GM23338 (cell line): ENCODE measurements at regions not wholly inside any gene's neighbourhood (a gene's known extent, or its start where the extent isn't known, plus 50 kb on each side); places are given as distances from the start of the nearest gene placed in this dataset.

Experiments
- ATAC-seq: fragments of 200-7000 bp; cut with Tn5 transposase; 3 replicates; pipeline ENCODE4 v1.9.1; 2020
- DNase-seq: peaks from one replicate; pipeline ENCODE4 v3.0.0-alpha.2; 2015; ENCODE audit warnings: low spot score
- H2AFZ ChIP-seq: fragments of 200-600 bp; sonication (generic); 2 replicates; pipeline ENCODE4 v1.8.0; 2016; ENCODE audit warnings: antibody characterized with exemption, mild to moderate bottlenecking, moderate library complexity
- H3F3A ChIP-seq: fragments of 200-600 bp; sonication (generic); replicated peaks from 2 replicates; pipeline ENCODE4 v1.8.0; 2017; ENCODE audit warnings: antibody characterized with exemption, mixed run types, low read depth
- H3K27ac ChIP-seq: fragments of 200-600 bp; sonication (generic); 2 replicates; pipeline ENCODE4 v1.6.1; 2016; ENCODE audit warnings: low read depth
- H3K27me3 ChIP-seq: fragments of 200-600 bp; sonication (generic); 2 replicates; pipeline ENCODE4 v1.8.0; 2016; ENCODE audit warnings: mild to moderate bottlenecking, mixed run types, moderate library complexity; ENCODE audit not compliant: insufficient read depth
- H3K36me3 ChIP-seq: fragments of 200-600 bp; sonication (generic); 2 replicates; pipeline ENCODE4 v1.8.0; 2016; ENCODE audit warnings: mild to moderate bottlenecking; ENCODE audit not compliant: insufficient read depth
- H3K4me1 ChIP-seq: fragments of 200-600 bp; sonication (generic); 2 replicates; pipeline ENCODE4 v1.8.0; 2016; ENCODE audit warnings: mild to moderate bottlenecking, moderate library complexity; ENCODE audit not compliant: insufficient read depth
- H3K4me2 ChIP-seq: fragments of 200-600 bp; sonication (generic); 2 replicates; pipeline ENCODE4 v1.7.1; 2017; ENCODE audit warnings: mixed run types
- H3K4me3 ChIP-seq: fragments of 200-600 bp; sonication (generic); 2 replicates; pipeline ENCODE4 v1.6.1; 2016; ENCODE audit warnings: mixed run types
- H3K79me2 ChIP-seq: fragments of 200-600 bp; sonication (generic); replicated peaks from 2 replicates; pipeline ENCODE4 v1.8.0; 2017; ENCODE audit warnings: mild to moderate bottlenecking; ENCODE audit not compliant: insufficient read depth
- H3K9me2 ChIP-seq: fragments of 200-600 bp; sonication (generic); 2 replicates; pipeline ENCODE4 v1.8.0; 2017; ENCODE audit not compliant: insufficient read depth
- H4K20me1 ChIP-seq: fragments of 200-600 bp; sonication (generic); replicated peaks from 2 replicates; pipeline ENCODE4 v1.8.0; 2017; ENCODE audit warnings: mild to moderate bottlenecking; ENCODE audit not compliant: insufficient read depth
- H3K27ac Mint-ChIP-seq: 2 replicates; pipeline ENCODE4 v1.8.0; 2020; ENCODE audit warnings: inconsistent platforms, mild to moderate bottlenecking, moderate library complexity, mixed read lengths
- H3K27me3 Mint-ChIP-seq: 3 replicates; pipeline ENCODE4 v1.8.0; 2022; ENCODE audit warnings: low read depth, mild to moderate bottlenecking, moderate library complexity, mixed read lengths, inconsistent platforms; ENCODE audit not compliant: insufficient read depth, poor library complexity
- H3K36me3 Mint-ChIP-seq: 3 replicates; pipeline ENCODE4 v1.8.0; 2021; ENCODE audit warnings: low read depth, mild to moderate bottlenecking, inconsistent platforms, moderate library complexity, mixed read lengths
- H3K4me1 Mint-ChIP-seq: 3 replicates; pipeline ENCODE4 v1.8.0; 2020; ENCODE audit warnings: mild to moderate bottlenecking, inconsistent platforms, mixed read lengths
- H3K4me3 Mint-ChIP-seq: 3 replicates; pipeline ENCODE4 v1.8.0; 2021; ENCODE audit warnings: moderate library complexity, mild to moderate bottlenecking, inconsistent platforms, mixed read lengths
- H3K9me3 Mint-ChIP-seq: 3 replicates; pipeline ENCODE4 v1.8.0; 2020; ENCODE audit warnings: moderate library complexity, mild to moderate bottlenecking, inconsistent platforms, mixed read lengths
- EZH2phosphoT487 ChIP-seq: fragments of 200-600 bp; sonication (generic); IDR thresholded peaks from one replicate; pipeline ENCODE4 v1.8.1; 2018; ENCODE audit warnings: antibody characterized with exemption; ENCODE audit not compliant: unreplicated experiment
- JUNB ChIP-seq: IDR thresholded peaks from one replicate; pipeline ENCODE4 v1.6.1; 2016; ENCODE audit warnings: antibody characterized with exemption; ENCODE audit not compliant: unreplicated experiment
- NANOG ChIP-seq: IDR thresholded peaks from 2 replicates; pipeline ENCODE4 v1.6.1; 2016; ENCODE audit warnings: antibody characterized with exemption, borderline replicate concordance
- ZNF331 ChIP-seq: fragments of 250-450 bp; sonication (Bioruptor Pico); IDR thresholded peaks from 2 replicates; pipeline ENCODE4 v1.5.0; 2020; ENCODE audit warnings: low read depth, mild to moderate bottlenecking, moderate library complexity
- TF ChIP-seq, protein P1 (sequence below): fragments of 250-450 bp; sonication (Bioruptor Pico); IDR thresholded peaks from 2 replicates; pipeline ENCODE4 v1.5.0; 2020; ENCODE audit warnings: mild to moderate bottlenecking, moderate library complexity
- TF ChIP-seq, protein P2 (sequence below), 2 experiments: fragments of 200-600 bp in 1 of 2; sonication (generic) in 1 of 2; conservative IDR thresholded peaks; 2 replicates each; pipeline versions ENCODE4 v1.5.1 to v1.6.1; 2016 to 2017; ENCODE audit warnings: antibody characterized with exemption in 2 of 2, low read depth in 2 of 2, mild to moderate bottlenecking in 2 of 2, moderate library complexity in 1 of 2

DNA sequence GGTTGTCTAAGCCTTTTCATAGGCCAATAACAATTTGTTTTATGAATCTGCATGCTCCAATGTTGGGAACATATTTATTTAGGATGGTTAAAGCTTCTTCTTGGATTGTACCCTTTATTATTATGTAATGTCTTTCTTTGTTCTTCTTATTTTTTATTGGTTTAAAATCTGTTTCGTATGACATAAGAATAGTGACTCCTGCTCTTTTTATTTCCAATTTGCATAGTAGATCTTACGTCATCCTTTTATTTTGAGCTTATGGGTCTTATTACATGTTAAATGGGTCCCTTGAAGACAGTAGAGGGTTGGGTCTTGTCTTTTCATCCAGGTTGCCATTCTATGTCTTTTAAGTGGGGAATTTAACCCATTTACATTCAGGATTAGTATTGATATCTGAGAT lies 561.9 kb upstream of the GHITM start:
- H3K4me3 Mint-ChIP-seq = no peak overlapping the region
- Histone ChIP-seq H3F3A (no peaks in the 10 kb centered on the region), H3K4me1 (peaks cover 7% of the 10 kb centered on the region; the same call in 1 of the 2 replicates), H3K4me2 (no peak overlapping the region), H3K4me3 (no peak overlapping the region), H3K36me3 (no peaks in the 10 kb centered on the region), H3K79me2 (no peaks in the 10 kb centered on the region), H4K20me1 (no peaks in the 10 kb centered on the region), H2AFZ (no peak overlapping the region), H3K27me3 (no peaks in the 10 kb centered on the region), H3K27ac (no peak overlapping the region), H3K9me2 (no peaks in the 10 kb centered on the region; the same call in 1 of the 2 replicates)
- H3K36me3 Mint-ChIP-seq = peaks cover 5% of the 10 kb centered on the region; the same call in 1 of the 3 replicates
- DNase-seq = no peak
- peaks cover 7% of the 10 kb centered on the region for H3K4me1 Mint-ChIP-seq
- H3K27ac Mint-ChIP-seq = no peak overlapping the region
- TF ChIP-seq JUNB (no peak), NANOG (no peak), ZNF331 (CRISPR knock-in tag) (no peak), EZH2phosphoT487 (no peak)
- TF ChIP-seq, protein P1, sequence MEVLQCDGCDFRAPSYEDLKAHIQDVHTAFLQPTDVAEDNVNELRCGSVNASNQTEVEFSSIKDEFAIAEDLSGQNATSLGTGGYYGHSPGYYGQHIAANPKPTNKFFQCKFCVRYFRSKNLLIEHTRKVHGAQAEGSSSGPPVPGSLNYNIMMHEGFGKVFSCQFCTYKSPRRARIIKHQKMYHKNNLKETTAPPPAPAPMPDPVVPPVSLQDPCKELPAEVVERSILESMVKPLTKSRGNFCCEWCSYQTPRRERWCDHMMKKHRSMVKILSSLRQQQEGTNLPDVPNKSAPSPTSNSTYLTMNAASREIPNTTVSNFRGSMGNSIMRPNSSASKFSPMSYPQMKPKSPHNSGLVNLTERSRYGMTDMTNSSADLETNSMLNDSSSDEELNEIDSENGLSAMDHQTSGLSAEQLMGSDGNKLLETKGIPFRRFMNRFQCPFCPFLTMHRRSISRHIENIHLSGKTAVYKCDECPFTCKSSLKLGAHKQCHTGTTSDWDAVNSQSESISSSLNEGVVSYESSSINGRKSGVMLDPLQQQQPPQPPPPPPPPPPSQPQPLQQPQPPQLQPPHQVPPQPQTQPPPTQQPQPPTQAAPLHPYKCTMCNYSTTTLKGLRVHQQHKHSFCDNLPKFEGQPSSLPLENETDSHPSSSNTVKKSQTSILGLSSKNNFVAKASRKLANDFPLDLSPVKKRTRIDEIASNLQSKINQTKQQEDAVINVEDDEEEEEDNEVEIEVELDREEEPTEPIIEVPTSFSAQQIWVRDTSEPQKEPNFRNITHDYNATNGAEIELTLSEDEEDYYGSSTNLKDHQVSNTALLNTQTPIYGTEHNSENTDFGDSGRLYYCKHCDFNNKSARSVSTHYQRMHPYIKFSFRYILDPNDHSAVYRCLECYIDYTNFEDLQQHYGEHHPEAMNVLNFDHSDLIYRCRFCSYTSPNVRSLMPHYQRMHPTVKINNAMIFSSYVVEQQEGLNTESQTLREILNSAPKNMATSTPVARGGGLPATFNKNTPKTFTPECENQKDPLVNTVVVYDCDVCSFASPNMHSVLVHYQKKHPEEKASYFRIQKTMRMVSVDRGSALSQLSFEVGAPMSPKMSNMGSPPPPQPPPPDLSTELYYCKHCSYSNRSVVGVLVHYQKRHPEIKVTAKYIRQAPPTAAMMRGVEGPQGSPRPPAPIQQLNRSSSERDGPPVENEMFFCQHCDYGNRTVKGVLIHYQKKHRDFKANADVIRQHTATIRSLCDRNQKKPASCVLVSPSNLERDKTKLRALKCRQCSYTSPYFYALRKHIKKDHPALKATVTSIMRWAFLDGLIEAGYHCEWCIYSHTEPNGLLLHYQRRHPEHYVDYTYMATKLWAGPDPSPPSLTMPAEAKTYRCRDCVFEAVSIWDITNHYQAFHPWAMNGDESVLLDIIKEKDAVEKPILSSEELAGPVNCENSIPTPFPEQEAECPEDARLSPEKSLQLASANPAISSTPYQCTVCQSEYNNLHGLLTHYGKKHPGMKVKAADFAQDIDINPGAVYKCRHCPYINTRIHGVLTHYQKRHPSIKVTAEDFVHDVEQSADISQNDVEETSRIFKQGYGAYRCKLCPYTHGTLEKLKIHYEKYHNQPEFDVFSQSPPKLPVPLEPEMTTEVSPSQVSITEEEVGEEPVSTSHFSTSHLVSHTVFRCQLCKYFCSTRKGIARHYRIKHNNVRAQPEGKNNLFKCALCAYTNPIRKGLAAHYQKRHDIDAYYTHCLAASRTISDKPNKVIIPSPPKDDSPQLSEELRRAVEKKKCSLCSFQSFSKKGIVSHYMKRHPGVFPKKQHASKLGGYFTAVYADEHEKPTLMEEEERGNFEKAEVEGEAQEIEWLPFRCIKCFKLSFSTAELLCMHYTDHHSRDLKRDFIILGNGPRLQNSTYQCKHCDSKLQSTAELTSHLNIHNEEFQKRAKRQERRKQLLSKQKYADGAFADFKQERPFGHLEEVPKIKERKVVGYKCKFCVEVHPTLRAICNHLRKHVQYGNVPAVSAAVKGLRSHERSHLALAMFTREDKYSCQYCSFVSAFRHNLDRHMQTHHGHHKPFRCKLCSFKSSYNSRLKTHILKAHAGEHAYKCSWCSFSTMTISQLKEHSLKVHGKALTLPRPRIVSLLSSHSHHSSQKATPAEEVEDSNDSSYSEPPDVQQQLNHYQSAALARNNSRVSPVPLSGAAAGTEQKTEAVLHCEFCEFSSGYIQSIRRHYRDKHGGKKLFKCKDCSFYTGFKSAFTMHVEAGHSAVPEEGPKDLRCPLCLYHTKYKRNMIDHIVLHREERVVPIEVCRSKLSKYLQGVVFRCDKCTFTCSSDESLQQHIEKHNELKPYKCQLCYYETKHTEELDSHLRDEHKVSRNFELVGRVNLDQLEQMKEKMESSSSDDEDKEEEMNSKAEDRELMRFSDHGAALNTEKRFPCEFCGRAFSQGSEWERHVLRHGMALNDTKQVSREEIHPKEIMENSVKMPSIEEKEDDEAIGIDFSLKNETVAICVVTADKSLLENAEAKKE (CRISPR knock-in tag) = no peak
- TF ChIP-seq, protein P2, sequence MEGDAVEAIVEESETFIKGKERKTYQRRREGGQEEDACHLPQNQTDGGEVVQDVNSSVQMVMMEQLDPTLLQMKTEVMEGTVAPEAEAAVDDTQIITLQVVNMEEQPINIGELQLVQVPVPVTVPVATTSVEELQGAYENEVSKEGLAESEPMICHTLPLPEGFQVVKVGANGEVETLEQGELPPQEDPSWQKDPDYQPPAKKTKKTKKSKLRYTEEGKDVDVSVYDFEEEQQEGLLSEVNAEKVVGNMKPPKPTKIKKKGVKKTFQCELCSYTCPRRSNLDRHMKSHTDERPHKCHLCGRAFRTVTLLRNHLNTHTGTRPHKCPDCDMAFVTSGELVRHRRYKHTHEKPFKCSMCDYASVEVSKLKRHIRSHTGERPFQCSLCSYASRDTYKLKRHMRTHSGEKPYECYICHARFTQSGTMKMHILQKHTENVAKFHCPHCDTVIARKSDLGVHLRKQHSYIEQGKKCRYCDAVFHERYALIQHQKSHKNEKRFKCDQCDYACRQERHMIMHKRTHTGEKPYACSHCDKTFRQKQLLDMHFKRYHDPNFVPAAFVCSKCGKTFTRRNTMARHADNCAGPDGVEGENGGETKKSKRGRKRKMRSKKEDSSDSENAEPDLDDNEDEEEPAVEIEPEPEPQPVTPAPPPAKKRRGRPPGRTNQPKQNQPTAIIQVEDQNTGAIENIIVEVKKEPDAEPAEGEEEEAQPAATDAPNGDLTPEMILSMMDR (conservative IDR thresholded peaks at IDR 0.05; ENCODE audit: low read depth in 2 of 2) = no peak
- H3K27me3 Mint-ChIP-seq = no peaks in the 10 kb centered on the region
- H3K9me3 Mint-ChIP-seq = peaks cover 3% of the 10 kb centered on the region; the same call in 2 of the 3 replicates
- ATAC-seq = no peak
